GM13976 (cell line): ENCODE measurements at regions not wholly inside any gene's neighbourhood (a gene's known extent, or its start where the extent isn't known, plus 50 kb on each side); places are given as distances from the start of the nearest gene placed in this dataset.

ENCODE experiments used
- DNase-seq: peaks from one replicate; pipeline ENCODE4 v3.0.0; 2012; ENCODE audit warnings: low spot score
- CTCF ChIP-seq: IDR thresholded peaks from 2 replicates; pipeline ENCODE4 v1.5.1; 2012; ENCODE audit warnings: borderline replicate concordance, mild to moderate bottlenecking; ENCODE audit not compliant: insufficient read depth; ENCODE audit errors: extremely low read depth, missing control alignments, control extremely low read depth
- in situ Hi-C: fragments of 300-500 bp; cut with MboI; formaldehyde crosslinking; loops from one replicate; pipeline ENCODE4 v1.12.0; 2022; ENCODE audit warnings: low sequenced_read_pairs, mixed read lengths, inconsistent platforms; ENCODE audit not compliant: unreplicated experiment

GRCh38 chr7:47215049-47215448, 366.9 kb downstream of the TNS3 start:
- in situ Hi-C loops = no loop called here
- TF ChIP-seq CTCF = no peak
- no peak for DNase-seq

- DNase-seq = no peak
- no peak for TF ChIP-seq CTCF
- in situ Hi-C loops = no loop called here
Observed at GRCh38 chr7:47213276-47213675, 368.6 kb downstream of the TNS3 start.

- in situ Hi-C loops = no loop called here
- no peak for TF ChIP-seq CTCF
- no peak for DNase-seq
Observed at GRCh38 chr7:47211519-47211973, 370.4 kb downstream of the TNS3 start.

GRCh38 chr7:47210281-47210854, 371.5 kb downstream of the TNS3 start:
- in situ Hi-C loops = no loop called here
- no peak for TF ChIP-seq CTCF
- no peak for DNase-seq

GRCh38 chr7:47207956-47208355, 374.0 kb downstream of the TNS3 start:
- in situ Hi-C loops = no loop called here
- no peak for DNase-seq
- TF ChIP-seq CTCF = no peak

GRCh38 chr7:47204709-47205108, 377.2 kb downstream of the TNS3 start:
- no peak for DNase-seq
- in situ Hi-C loops = no loop called here
- no peak for TF ChIP-seq CTCF
